ENCODE measurements at regions not wholly inside any gene's neighbourhood (a gene's known extent, or its start where the extent isn't known, plus 50 kb on each side); places are given as distances from the start of the nearest gene placed in this dataset.

GRCh38 chr9:80143899-80144298, 572.1 kb downstream of the TLE4 start:
- no peak for DNase-seq (ENCODE audit: low spot score)

- DNase-seq (ENCODE audit: low spot score): no peak
These were observed 562.7 kb downstream of the TLE4 start for GRCh38 chr9:80134487-80134886.

- no peak for DNase-seq (ENCODE audit: low spot score)
These were observed 559.9 kb downstream of the TLE4 start for GRCh38 chr9:80131627-80132026.

GRCh38 chr9:80127920-80128319, 556.2 kb downstream of the TLE4 start:
- DNase-seq (ENCODE audit: low spot score): no peak

GRCh38 chr9:80125731-80126264, 554.0 kb downstream of the TLE4 start:
- DNase-seq (ENCODE audit: low spot score): no peak

GRCh38 chr9:80117031-80117430, 545.3 kb downstream of the TLE4 start:
- DNase-seq (ENCODE audit: low spot score): no peak

GRCh38 chr9:80114241-80114640, 542.5 kb downstream of the TLE4 start:
- DNase-seq (ENCODE audit: low spot score): no peak

- no peak for DNase-seq (ENCODE audit: low spot score)
These were observed 536.3 kb downstream of the TLE4 start for GRCh38 chr9:80107931-80108660.

- no peak for DNase-seq (ENCODE audit: low spot score)
These were observed 525.7 kb downstream of the TLE4 start for GRCh38 chr9:80097476-80097875.

- no peak for DNase-seq (ENCODE audit: low spot score)
These were observed 522.5 kb downstream of the TLE4 start for GRCh38 chr9:80094176-80094771.

GRCh38 chr9:80093695-80094094, 521.9 kb downstream of the TLE4 start:
- DNase-seq (ENCODE audit: low spot score): no peak

GRCh38 chr9:80091526-80091925, 519.8 kb downstream of the TLE4 start:
- no peak for DNase-seq (ENCODE audit: low spot score)

GRCh38 chr9:80090317-80090716, 518.6 kb downstream of the TLE4 start:
- DNase-seq (ENCODE audit: low spot score): no peak

- no peak for DNase-seq (ENCODE audit: low spot score)
These were observed 515.1 kb downstream of the TLE4 start for GRCh38 chr9:80086822-80087345.

- no peak for DNase-seq (ENCODE audit: low spot score)
These were observed 514.6 kb downstream of the TLE4 start for GRCh38 chr9:80086386-80086785.

- DNase-seq (ENCODE audit: low spot score): no peak
These were observed 513.9 kb downstream of the TLE4 start for GRCh38 chr9:80085668-80086067.

GRCh38 chr9:80082213-80082612, 510.4 kb downstream of the TLE4 start:
- DNase-seq (ENCODE audit: low spot score): no peak

- no peak for DNase-seq (ENCODE audit: low spot score)
These were observed 507.1 kb downstream of the TLE4 start for GRCh38 chr9:80078826-80079225.

GRCh38 chr9:80077059-80077458, 505.3 kb downstream of the TLE4 start:
- no peak for DNase-seq (ENCODE audit: low spot score)

- DNase-seq (ENCODE audit: low spot score): no peak
These were observed 504.4 kb downstream of the TLE4 start for GRCh38 chr9:80076162-80076561.

- DNase-seq (ENCODE audit: low spot score): no peak
These were observed 502.7 kb downstream of the TLE4 start for GRCh38 chr9:80074439-80074838.

- no peak for DNase-seq (ENCODE audit: low spot score)
These were observed 500.7 kb downstream of the TLE4 start for GRCh38 chr9:80072451-80072850.

- DNase-seq (ENCODE audit: low spot score): no peak
These were observed 498.4 kb downstream of the TLE4 start for GRCh38 chr9:80070071-80070742.

Data from hematopoietic multipotent progenitor cell treated with erythropoietin and hydrocortisone succinate and interleukin-3 and kit ligand, for 15 days (in vitro differentiated cells).